Stomach (tissue), 8 donors: ENCODE measurements at regions not wholly inside any gene's neighbourhood (a gene's known extent, or its start where the extent isn't known, plus 50 kb on each side); places are given as distances from the start of the nearest gene placed in this dataset.

Experiments used
- DNase-seq, 2 donors: peaks; one replicate each; pipeline versions ENCODE4 v3.0.0 to v3.0.0-alpha.2; 2013 to 2019
- H3K27ac ChIP-seq, 5 donors: fragments of 200-600 bp in 4 of 5; sonication (generic) in 4 of 5; one replicate each; pipeline ENCODE4 v1.5.1; 2013 to 2019; ENCODE audit warnings: mild to moderate bottlenecking in 1 of 5, moderate library complexity in 1 of 5
- H3K27me3 ChIP-seq, 3 donors: fragments of 200-600 bp; sonication (generic); one replicate each; pipeline ENCODE4 v1.5.1; 2017 to 2019; ENCODE audit warnings: mixed run types in 1 of 3
- H3K36me3 ChIP-seq, 4 donors: fragments of 200-600 bp; sonication (generic); 1 replicate in 3 of 4; 2 replicates in 1 of 4; pipeline ENCODE4 v1.5.1; 2016 to 2019
- H3K4me1 ChIP-seq, 4 donors: fragments of 200-600 bp; sonication (generic); one replicate each; pipeline ENCODE4 v1.5.1; 2016 to 2019
- H3K4me3 ChIP-seq, 4 donors: fragments of 200-600 bp; sonication (generic) in 3 of 4; one replicate each; pipeline ENCODE4 v1.5.1; 2016 to 2019; ENCODE audit warnings: mild to moderate bottlenecking in 1 of 4
- H3K9me3 ChIP-seq, 4 donors: fragments of 200-600 bp; sonication (generic); one replicate each; pipeline ENCODE4 v1.5.1; 2016 to 2019
- EP300 ChIP-seq: sonication (generic); formaldehyde crosslinking; IDR thresholded peaks from one replicate; pipeline ENCODE4 v1.6.1; 2017; ENCODE audit warnings: antibody characterized with exemption
- POLR2A ChIP-seq, 4 donors: fragments of 450-650 bp; IDR thresholded peaks; one replicate each; pipeline ENCODE4 v1.6.1; 2016; ENCODE audit warnings: antibody characterized with exemption in 4 of 4, control low read depth in 2 of 4, mild to moderate bottlenecking in 1 of 4, moderate library complexity in 1 of 4
- POLR2AphosphoS5 ChIP-seq, 3 donors: sonication (generic); formaldehyde crosslinking; IDR thresholded peaks; one replicate each; pipeline ENCODE4 v1.6.1; 2016; ENCODE audit warnings: antibody characterized with exemption in 3 of 3
- WGBS, 5 donors: extraction: QIAGEN DNeasy Blood & Tissue Kit in 3 of 5; methylation state at CpG; one replicate each; pipeline versions ENCODE4 v1.1.5 to v1.1.7; 2013 to 2018; 5-methylcytosine and 5-hydroxymethylcytosine counted together
- intact Hi-C: fragments of 100-400 bp; cut with DNase I; formaldehyde crosslinking; loops from one replicate; pipeline ENCODE4 v1.15.1; 2023; ENCODE audit warnings: low total_unique reads
- TF ChIP-seq, protein P1 (sequence below), 7 experiments: fragments of 450-650 bp in 4 of 7; fragments of 200-600 bp in 3 of 7; sonication (generic) in 3 of 7; IDR thresholded peaks; one replicate each; pipeline ENCODE4 v1.5.1; 2016 to 2019; ENCODE audit warnings: antibody characterized with exemption in 7 of 7, control low read depth in 2 of 7, mild to moderate bottlenecking in 1 of 7
- donor health status: healthy with polysubstance abuse.
- donor health status: Bipolar disorder and iron deficiency.
- donor health status: healthy.

DNA sequence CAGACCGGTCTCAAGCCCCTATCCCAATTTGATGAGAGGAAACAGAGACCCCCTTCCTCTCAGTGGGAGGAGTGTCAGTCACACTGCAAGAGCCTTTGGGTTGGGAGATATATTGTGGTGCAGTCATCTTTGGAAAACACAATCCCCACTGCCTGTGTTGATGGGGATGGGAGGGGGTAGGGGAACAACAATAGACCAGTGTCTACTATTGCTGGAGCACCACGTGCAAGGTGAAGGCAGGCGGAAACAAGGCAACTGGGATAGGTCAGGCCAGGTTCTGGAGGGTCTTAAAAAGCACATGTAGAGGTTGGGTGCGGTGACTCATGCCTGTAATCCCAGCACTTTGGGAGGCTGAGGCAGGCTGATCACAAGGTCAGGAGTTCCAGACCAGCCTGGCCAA lies 127.9 kb downstream of the ZFP36L2 start:
- 90 to 98% (median 92%) methylated on average over 4 of the region's 4 CpGs for WGBS, 5 donors
- H3K27ac ChIP-seq, result no peak overlapping the region
- no peak for DNase-seq
- H3K27me3 ChIP-seq, result no peaks in the 10 kb centered on the region
- TF ChIP-seq POLR2A (IDR thresholded peaks at IDR 0.05) (no peak), EP300 (no peak), POLR2AphosphoS5 (IDR thresholded peaks at IDR 0.05) (no peak)
- TF ChIP-seq, protein P1, sequence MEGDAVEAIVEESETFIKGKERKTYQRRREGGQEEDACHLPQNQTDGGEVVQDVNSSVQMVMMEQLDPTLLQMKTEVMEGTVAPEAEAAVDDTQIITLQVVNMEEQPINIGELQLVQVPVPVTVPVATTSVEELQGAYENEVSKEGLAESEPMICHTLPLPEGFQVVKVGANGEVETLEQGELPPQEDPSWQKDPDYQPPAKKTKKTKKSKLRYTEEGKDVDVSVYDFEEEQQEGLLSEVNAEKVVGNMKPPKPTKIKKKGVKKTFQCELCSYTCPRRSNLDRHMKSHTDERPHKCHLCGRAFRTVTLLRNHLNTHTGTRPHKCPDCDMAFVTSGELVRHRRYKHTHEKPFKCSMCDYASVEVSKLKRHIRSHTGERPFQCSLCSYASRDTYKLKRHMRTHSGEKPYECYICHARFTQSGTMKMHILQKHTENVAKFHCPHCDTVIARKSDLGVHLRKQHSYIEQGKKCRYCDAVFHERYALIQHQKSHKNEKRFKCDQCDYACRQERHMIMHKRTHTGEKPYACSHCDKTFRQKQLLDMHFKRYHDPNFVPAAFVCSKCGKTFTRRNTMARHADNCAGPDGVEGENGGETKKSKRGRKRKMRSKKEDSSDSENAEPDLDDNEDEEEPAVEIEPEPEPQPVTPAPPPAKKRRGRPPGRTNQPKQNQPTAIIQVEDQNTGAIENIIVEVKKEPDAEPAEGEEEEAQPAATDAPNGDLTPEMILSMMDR (IDR thresholded peaks at IDR 0.05), result no peak
- H3K36me3 ChIP-seq, result no peaks in the 10 kb centered on the region
- no peaks in the 10 kb centered on the region for H3K9me3 ChIP-seq
- intact Hi-C loops, result no loop called here
- no peak overlapping the region for H3K4me3 ChIP-seq
- H3K4me1 ChIP-seq, result peaks cover 7 to 31% (median 12%) of the 10 kb centered on the region in 4 donors

DNA sequence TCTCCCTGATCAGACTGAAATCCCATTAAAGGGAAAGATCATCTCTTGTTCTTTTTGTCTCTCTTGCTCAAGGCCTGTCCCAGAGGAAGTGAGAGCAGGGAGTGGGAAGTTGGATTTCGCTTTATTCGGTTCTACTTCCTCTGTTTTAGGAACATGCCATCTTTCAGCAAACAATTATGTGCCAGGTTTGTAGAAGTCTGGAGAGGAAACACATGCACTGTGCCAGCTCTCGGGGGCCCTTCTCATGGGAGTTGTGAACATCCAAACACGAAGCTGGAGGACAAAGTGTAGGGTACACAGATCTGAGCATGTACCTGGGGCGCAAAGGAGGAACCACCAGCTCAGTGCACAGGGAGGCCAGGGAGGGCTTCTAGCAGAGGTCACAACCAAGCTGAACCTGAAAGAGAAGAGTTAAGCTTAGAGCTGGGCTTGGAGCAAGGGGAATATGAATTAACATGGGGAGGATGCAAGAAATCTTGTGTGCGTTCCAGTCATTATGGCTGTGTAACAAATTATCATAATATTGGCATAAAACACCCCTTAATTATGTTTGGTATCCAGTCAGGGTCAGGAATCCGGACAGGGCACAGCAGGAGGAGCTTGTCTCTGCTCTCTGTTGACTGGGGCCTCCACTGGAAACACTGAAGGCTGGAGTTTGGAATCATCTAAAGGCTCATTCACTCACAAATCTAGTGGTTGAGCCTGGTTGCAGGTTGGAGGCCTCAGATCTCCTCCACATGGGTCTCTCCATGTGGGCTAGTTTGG lies 128.6 kb downstream of the ZFP36L2 start:
- 57 to 74% (median 63%) methylated on average over 7 of the region's 7 CpGs for WGBS, 5 donors
- H3K4me3 ChIP-seq, result no peak overlapping the region
- DNase-seq, result no peak
- no peak for TF ChIP-seq POLR2A (IDR thresholded peaks at IDR 0.05)
- no peaks in the 10 kb centered on the region for H3K36me3 ChIP-seq
- no peaks in the 10 kb centered on the region for H3K9me3 ChIP-seq
- intact Hi-C loops, result no loop called here
- peak overlapping the region in 1 of 5 donors; percentile 13 for H3K27ac ChIP-seq
- peaks cover 7 to 31% (median 12%) of the 10 kb centered on the region in 4 donors for H3K4me1 ChIP-seq
- no peaks in the 10 kb centered on the region for H3K27me3 ChIP-seq

DNA sequence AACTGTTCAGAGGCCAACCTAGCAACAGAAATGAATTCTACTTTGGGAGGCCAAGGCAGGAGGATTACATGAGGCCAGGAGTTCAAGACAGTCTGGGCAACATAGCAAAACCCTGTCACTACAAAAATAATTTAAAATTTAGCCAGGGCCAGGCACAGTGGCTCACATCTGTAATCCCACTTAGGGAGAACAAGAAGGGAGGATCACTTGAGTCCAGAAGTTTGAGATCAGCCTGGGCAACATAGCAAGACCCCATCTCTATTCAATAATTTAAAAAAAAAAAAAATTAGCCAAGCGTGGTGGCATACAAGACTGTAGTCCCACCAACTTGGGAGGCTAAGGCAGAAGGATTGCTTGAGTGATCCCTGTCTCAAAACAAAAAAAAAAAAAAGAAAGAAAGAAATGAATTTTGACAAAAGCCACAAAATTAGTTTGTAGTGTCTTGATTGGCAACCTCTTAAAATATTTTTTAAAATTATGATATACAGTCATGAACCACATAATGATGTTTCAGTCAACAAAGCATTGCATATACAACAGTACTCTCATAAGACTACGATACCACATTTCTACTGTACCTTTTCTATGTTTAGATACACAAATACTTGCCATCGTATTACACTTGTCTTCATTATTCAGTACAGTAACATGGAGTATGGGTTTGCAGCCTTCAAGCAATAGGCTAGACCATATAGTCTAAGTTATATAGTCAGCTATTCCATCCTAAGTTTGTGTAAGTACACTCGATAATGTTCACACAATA lies 130.7 kb downstream of the ZFP36L2 start:
- Histone ChIP-seq H3K36me3 (no peaks in the 10 kb centered on the region), H3K4me3 (no peak overlapping the region), H3K27me3 (no peaks in the 10 kb centered on the region), H3K27ac (no peak overlapping the region), H3K4me1 (peaks cover 0 to 11% (median 1%) of the 10 kb centered on the region in 4 donors), H3K9me3 (peaks cover 0 to 7% (median 4%) of the 10 kb centered on the region in 4 donors)
- WGBS, 5 donors, result 89 to 95% (median 93%) methylated on average over 4 of the region's 4 CpGs
- intact Hi-C loops, result no loop called here
- TF ChIP-seq, protein P1 (IDR thresholded peaks at IDR 0.05), result no peak
- no peak for DNase-seq

DNA sequence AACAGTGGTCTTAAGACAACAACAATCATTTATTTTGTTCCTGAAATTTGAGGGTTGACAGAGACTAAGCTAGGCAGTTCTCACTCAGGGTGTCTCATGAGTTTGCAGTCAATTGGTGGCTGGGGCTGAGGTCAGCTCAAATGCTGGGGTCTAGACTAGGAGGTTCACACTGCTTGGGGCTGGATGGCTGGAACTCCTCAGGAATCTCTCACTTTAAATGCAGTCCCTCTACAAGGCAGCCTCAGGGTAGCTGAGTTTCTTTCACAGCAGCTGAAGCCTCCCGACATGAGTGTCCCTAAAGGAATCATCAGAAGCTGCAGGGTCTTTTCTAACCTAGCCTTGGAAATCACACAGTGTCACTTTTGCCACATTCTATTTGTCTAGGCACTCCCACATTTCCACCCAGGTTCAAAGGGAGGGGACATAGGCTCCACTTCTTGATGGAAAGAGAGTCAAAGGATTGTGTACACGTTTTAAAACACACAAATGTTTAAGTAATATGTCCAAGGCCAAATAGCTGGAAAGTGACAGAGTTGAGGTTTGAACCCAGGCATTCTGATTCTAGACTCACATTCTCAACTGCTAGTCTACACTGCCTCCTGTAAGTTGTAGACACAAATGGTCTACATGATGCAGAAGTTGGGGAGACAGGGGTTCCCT lies 133.8 kb downstream of the ZFP36L2 start:
- Histone ChIP-seq H3K36me3 (no peaks in the 10 kb centered on the region), H3K4me1 (peaks cover 0 to 14% (median 4%) of the 10 kb centered on the region in 4 donors), H3K4me3 (no peak overlapping the region), H3K9me3 (peaks cover 0 to 13% (median 9%) of the 10 kb centered on the region in 4 donors), H3K27me3 (no peaks in the 10 kb centered on the region), H3K27ac (no peak overlapping the region)
- no peak for DNase-seq
- TF ChIP-seq EP300 (no peak), POLR2A (IDR thresholded peaks at IDR 0.05) (no peak), POLR2AphosphoS5 (IDR thresholded peaks at IDR 0.05) (no peak)
- TF ChIP-seq, protein P1 (IDR thresholded peaks at IDR 0.05), result no peak
- WGBS, 5 donors, result 36 to 76% (median 49%) methylated on average over 2 of the region's 2 CpGs
- intact Hi-C loops, result no loop called here
